ENCODE measurements at regions not wholly inside any gene's neighbourhood (a gene's known extent, or its start where the extent isn't known, plus 50 kb on each side); places are given as distances from the start of the nearest gene placed in this dataset.
"Not testable (repeated sequence)": the region's sequence is repeated elsewhere in the genome, so short reads cannot be mapped to it uniquely, and the experiment has no call there.

DNA sequence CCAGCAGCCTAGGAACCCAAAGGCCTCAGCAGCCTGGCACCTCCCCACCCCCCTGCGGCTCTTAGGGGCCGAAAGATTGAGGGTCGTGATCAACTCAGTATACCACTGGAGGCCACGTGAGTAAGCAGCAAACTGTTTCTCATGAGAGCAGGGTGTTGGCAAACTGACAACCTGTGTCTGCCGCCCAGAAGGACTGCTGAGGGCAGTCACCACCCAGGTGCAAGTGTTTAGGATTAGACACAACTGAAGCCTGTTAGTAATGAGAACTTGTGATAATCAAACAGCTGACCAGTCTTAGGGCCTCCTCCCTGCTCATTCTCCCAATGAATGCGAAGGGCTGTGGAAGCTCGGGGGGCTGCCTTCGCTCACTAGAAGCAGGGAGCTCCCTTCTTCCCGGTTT lies 128.8 kb downstream of the ARRDC4 start:
- DNase-seq, result not testable (repeated sequence)

DNA sequence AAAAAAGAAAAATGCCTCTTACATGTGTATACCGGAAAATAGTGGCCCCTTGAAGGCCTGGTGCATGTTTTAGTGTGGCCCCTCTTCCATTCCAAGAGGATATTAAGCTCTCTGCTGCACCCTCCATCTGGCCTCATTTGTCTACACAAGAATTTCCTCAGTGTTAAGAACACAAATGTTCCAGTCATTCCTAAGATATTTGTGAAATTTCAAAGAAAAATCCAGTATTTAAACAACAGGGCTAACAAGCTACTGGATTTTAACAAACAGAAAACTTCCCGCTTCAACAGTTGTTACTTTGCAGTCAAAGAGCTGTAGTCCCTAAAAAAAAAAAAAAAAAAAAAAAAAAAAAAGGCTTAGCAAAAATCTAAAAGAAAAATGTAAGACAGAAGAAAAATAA lies 137.5 kb downstream of the ARRDC4 start:
- not testable (repeated sequence) for DNase-seq

DNA sequence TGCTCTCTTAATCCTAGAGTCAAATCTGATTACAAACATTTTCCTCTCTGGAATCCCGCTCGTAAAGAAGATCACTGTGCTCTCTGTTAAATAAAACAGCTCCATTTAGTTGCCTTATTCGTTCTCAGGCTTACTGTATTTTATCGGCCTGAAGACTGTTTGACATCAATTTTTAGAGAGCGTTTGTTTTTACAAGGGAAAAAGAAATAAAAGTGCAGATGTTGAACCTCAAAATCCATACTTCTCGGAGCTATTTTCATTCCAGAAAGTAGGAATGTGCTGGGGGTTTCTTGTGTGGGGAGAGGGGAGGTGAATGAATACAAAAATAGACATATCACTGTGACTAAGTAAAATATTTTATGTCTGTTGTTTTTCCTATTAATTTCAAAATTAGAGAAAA lies 140.1 kb downstream of the ARRDC4 start:
- DNase-seq, result not testable (repeated sequence)

DNA sequence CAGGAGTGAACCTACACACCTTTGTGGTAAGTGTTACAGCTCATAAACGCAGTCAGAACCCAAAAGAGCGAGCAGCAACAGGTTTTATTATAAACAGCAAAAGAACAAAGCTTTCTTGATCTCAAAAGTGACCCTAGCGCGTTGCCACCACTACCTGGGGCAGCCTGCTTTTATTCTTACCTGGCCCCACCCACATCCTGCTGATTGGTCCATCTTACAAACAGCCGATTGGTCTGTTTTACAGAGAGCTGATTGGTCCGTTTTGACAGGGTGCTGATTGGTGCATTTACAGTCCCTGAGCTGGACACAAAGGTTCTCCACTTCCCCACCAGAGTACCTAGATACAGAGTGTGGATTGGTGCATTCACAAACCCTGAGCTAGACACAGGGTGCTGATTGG lies 143.1 kb downstream of the ARRDC4 start:
- DNase-seq, result no peak

DNA sequence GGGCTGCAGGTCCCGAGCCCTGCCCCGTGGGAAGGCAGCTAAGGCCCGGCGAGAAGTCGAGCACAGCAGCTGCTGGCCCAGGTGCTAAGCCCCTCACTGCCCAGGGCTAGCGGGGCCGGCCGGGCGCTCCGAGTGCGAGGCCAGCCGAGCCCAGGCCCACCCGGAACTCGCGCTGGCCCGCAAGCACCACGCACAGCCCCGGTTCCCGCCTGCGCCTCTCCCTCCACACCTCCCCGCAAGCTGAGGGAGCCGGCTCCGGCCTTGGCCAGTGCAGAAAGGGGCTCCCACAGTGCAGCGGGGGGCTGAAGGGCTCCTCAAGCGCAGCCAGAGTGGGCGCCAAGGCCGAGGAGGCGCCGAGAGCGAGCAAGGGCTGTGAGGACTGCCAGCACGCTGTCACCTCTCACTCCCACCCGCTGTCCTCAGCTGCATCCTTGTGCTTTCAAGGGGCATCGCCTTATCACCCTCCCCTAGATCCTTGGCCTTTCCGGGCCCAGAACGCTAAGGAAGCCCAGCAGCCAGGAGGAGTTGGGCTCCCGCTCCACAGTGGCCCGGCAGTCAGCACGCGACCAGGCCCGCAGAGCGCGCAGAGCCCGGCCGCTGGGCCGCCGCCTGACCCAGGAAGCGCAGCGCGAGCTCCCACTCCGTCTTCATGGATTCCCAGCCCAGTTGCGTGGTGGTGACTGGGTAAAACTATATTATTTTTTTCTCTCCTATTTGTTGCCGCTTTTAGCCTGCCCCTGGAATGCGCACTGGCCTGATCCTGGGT lies 144.1 kb downstream of the ARRDC4 start:
- DNase-seq, result not testable (repeated sequence)

DNA sequence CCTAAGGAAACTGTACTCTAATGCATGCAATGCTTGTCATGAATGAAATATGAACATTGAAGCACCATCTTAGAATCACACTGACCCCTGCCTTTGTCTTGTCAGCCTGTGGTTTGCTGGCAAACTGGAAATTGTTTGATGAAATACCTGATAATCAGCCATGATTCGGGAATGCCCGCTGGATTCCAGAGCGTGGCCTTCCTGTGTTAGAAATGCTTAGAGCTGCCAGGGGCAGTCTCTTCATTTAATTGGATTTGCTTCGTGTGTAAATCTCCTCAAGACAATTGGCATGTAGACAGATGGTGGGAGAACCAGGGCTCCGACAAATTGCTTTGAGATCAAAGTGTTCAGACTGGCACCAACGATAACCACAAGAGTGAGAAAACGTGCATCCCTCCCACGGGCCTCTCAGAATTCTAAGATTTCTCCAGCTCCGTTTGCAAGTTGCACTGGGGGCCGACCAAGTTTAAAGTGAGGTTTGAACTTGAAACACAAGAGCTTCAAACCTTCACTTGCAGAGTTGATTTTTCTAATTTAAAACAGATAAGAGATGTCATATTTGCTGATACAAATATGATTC lies 146.2 kb downstream of the ARRDC4 start:
- DNase-seq, result not testable (repeated sequence)

DNA sequence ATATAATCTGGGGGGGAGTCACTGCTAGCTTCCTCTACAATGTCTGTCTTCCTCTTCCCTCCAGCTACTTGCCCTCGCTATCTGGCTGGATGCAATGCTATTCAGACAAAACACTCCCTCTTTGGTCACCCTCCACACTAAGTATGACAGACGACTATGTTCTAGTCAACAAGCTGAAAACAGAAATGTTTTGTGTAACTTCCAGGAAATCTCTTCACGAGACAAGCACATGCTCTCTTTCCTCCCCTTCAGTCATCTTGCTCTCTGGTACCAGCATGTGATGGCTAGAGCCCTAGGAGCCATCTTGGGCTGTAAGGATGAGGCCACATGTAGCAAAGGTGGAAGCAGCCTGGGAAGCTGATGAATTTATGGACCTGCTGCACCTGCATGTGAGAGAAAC lies 151.3 kb downstream of the ARRDC4 start:
- DNase-seq, result no peak

DNA sequence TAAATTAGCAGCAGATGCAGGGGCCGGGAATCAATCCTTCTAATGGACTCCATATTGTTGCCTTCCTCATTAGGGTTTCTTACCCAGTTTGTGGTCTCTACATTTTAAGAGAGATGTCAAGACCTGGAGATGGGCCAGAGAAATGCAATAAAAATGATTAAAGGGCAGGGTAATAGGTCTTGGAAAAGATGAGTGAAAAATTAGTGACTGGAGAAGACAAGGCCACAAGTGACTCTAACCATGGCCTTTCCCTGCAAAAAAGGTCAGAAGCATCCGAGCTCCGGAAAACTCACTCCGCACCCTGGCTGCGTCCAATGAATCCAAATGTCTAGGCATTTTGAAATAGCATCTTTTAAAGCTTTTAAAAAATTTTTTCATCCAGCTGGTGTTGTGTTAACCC lies 152.8 kb downstream of the ARRDC4 start:
- no peak for DNase-seq

DNA sequence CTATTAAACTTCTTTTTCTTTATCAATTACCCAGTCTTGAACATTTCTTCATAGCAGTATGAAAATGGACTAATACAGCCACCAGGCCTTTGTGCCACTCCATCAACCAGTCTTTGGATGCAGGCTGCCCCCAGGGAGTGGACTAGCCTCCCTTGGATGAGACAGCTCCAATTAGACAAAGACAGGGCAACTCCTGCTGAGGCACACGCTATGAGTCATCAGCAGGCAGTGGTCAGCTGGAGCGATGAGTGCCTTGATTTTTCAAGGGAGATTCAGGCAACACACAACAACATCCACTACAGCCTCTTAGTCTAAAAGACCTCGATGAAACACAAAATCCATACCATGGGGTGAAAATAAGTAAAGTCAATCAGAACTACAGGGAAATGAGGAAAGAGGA lies 160.1 kb downstream of the ARRDC4 start:
- DNase-seq, result no peak

DNA sequence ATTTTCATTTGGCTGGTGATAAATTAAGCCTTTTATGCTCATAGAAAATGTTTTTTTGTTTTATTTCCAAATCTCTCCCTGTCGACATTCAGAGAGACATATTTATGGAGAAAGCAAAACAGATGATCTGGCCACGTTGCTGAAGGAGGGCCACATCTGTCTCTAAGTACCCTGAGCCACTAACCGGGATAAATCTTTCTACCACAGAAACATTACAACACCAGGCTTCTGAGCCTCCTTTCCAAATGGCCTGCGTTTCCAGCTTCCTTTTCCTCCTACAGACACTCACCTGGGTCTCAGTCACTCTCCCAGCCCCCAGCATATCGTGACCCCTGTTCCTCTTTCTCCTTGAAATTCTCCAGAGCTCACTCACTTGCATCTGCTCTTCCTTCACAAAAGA lies 161.0 kb downstream of the ARRDC4 start:
- DNase-seq, result no peak

DNA sequence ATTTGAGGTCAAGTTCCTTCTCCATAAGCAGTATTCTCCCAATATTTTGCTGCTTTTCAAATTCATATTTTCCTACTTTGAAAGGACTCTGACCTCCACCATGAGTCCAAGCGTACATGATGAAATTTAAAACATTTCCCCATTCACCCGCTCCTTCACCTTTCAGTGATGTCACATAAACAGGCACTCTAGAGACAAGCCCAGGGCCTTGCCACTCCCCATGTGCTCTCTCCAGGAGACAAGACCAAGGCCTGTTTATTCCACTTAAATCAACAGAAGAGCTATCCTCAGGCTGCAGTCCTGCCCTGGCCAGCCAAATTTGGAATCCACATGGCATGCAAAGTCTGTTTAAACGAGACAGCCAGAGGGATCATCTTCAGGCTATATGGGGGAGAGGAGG lies 161.5 kb downstream of the ARRDC4 start:
- no peak for DNase-seq

DNA sequence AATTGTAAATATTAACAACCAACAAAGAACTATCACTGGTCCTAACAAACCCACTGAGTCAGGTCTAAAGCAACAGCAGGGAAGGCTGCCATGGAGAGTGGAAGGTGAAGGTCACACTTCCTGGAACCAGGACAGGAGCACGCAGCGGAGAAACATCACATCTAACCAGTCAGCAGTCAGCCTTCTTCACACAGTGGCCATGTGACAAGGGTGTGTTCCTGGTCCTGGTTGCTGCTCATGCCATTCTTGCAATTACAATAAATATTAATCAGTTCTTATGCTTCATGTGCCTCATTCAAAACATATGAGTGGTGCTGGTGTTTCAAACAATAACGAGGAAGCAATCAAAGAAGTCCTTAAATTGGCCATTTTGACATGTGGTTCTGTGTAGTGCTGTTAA lies 162.8 kb downstream of the ARRDC4 start:
- DNase-seq, result no peak

DNA sequence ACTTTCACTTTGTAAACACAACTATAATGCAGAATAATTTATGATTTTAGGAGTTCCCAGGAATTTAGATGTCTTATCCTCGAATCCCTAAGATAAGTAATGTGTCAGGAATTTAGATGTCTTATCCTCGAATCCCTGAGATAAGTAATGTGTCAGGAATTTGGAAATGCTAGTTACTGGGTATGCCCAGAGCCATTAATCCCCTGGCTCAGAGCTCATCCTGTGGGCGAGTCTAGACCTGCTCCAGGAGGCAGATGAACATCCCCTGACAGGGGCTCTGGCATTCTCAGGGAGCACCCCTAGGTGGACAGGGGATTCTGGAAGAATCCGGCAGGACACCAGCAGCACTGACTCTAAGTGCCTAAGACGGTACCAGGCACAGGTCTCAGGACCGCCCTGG lies 163.3 kb downstream of the ARRDC4 start:
- DNase-seq, result no peak

DNA sequence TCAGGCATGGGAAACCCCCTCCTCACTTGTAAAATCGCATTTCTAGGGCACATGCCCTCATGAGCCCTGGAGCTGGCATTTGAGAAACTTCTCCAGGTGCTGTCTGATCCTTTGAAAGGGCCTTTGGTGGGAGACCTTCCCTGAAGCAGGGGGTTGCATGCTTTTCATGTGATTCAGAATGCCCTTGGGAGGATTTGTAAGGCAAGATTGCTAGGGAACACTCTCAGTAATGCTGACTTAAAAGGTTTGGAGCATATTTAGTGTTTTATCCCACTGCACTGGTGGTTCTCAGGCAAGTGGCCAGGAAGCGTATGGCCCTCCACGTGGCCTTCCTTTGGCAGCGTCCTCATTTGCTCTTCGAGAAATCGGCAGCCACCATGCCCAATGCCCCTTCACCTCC lies 164.1 kb downstream of the ARRDC4 start:
- DNase-seq, result no peak

DNA sequence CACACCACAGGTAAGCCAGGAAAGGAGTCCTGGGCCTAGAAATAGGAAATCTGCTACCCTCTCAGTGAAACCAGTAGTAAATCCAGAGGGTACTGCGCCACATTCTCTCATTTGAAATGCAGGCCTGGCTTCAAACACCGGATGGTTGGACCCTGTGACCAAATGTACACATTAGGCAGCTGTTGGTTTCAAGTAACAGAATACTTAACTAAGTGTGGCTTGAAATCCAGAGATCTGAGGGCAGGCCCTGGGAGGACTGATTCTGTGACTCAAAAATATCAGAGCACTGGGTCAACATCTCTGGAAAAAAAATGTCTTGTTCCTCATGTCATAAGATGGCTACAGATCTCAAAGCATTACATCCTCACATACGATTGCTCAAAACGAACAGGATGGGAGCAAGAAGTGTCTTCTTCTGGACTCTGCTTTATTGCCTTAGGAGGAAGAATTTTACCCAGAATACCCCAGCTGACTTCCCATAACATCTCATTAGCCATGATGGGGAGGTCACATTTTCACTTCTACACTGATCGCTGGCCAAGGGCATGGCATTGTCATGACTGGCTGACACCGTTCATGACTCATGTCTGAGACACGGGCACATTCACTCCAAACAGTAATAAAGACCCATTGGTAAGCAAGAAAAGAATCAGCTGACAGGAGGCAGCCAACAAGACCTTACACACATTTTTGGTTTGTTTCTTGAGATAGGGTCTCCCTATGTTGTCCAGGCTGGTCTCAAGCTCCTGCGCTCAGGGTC lies 166.0 kb downstream of the ARRDC4 start:
- DNase-seq, result no peak

DNA sequence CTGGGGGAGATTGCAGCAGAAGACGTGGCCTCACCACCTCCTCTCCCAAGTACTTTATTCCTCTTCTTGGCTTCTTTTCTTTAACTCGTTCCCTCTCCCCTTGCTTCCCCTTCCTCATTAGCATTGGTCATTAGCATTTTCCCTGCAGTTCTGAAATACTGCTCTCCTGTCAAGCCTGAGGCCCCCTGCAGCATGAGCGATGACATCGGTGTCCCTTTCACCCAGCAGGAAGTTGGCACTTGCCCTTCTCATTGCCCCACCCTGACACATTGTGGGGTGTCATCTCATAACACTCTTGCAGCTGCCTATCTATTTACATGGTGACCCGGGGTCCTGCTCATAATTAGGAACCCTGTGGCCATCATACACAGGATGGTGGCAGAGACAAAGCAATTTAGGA lies 167.1 kb downstream of the ARRDC4 start:
- no peak for DNase-seq

DNA sequence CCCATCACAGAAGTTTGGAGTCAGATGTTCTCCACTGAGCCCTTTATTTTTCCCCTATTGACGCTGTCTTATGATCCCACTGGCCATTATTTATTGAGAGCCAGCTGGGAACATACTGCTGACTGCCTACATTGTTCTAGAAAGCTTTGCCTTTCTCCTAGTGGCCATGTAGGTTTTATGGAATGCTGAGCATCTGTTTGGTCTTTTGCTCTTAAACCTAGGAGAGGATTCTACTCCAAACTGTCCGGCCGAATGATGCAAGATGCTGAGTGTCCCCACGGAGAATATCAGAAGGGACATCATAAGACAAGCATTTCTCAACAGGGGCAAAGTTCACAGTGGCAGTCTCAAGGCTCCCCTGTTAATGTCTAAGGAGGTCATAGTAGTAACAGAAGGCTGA lies 171.4 kb downstream of the ARRDC4 start:
- DNase-seq, result no peak

DNA sequence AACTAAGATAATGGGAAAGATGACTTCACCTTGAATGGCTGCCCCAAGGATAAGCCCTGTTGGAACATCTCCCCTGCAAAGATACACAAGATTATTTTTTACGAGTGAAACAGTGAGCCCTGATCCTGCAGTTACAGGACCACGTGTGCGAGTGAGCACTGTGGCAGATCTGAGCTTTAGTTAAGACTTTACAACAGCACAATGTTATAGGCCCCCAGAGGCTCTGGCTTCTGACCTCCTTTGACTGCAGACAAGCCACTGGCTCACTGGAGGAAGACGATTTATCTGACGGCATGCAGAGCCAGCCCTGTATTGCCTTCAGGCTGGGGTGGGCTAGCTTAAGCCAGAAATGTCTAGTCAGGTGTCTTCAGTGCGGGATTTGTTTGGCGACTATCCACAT lies 174.4 kb downstream of the ARRDC4 start:
- DNase-seq, result no peak

DNA sequence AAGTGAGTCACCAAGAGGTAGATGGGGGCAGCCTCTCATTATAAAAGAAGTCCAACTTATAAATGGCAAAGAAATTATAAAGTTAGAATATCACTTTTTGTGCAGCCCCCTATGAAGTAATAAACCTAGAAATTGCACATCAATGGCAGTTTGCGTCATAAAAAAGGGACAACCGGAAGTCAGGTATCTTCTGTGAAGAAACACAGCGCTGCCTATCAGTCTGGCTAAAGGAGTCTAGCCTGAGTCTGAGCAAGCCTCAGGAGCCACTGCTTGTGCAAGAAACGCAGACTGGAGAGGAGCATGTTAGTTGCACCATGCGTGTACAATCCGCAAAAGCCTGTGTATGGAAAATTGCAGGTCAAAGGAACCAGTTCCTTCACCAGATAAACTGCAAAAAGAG lies 178.4 kb downstream of the ARRDC4 start:
- no peak for DNase-seq

DNA sequence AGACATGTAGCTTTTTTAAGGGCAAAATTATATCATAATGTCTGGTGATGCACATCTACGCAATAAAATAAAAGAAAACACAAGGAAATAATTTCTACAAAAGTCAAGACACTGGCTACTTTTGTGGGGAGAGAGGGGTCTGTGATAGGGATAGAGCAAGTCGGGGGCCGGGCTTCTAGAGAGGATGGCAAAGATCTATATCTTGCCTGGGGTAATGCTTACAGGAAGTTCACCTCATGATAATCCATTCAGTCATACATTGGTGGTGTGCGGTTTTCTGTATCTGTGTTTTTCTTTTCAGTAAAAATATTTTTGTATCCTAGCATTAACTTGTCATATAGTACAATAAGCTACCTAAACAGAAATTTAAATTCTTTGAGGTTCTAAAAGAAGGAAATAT lies 178.8 kb downstream of the ARRDC4 start:
- DNase-seq, result no peak

DNA sequence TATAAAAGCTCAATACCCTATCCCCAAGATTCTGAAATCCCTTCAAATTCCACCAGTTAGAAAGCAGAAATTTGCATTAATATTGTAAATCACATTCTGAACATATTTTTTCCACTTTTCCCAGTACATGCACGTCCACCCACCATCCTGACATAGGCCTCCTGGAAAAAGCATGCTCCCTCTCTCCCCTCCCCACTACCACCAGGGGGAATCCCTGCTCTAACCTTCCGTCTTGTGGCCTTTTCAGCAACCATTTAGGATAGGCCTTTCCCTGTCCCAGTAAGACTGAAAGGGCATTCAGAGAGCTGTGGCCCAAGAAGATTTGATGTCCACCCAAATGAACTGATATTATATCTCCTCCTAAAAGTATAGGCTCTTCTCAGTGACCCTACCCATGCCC lies 182.1 kb downstream of the ARRDC4 start:
- DNase-seq, result no peak

DNA sequence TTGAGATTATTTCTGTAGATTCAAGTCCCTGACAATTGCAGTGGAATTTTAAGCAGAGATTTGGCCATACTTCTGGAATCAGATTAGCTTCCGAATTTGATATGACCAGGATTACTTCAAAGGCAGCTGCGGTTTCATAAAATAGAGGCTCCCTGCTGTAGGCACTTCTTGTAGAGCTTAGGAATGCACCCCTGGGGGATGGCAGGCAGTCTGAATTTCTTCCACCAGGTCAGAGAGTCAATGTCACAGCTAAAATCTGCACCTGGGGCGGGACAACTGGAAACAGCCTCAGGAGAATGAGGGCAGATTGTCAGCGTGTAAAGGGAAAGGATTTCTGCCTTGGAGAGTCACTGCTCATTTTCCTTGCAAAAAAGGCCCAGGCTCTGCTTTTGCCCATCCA lies 182.6 kb downstream of the ARRDC4 start:
- no peak for DNase-seq

DNA sequence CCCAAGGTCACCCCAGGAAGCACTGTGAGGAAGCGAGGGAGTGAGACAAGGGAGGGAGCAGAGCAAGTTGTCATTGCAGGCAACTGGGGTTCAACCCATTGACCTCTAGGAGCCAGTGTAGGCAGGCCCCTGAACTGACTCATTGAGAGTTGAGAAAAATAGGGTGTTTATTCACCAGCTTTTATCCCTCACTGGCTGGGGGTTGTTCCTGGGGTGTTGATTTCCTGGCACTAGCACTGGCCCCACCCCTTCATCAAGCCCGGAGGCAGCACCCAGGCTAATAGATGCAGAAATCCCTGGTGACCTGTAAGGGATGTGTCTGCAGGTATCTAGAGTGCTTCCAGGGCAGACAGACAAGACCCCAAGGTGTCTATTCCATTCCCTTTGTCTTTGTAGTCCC lies 183.9 kb downstream of the ARRDC4 start:
- DNase-seq, result no peak

Measured in NCI-H2029 (cell line).